H9 (cell line): ENCODE measurements at regions not wholly inside any gene's neighbourhood (a gene's known extent, or its start where the extent isn't known, plus 50 kb on each side); places are given as distances from the start of the nearest gene placed in this dataset.

Experiments used
- DNase-seq: peaks from one replicate; pipeline ENCODE4 v3.0.0-alpha.2; 2017
- H2AFZ ChIP-seq: one replicate; pipeline ENCODE4 v1.6.1; 2013; ENCODE audit warnings: mild to moderate bottlenecking, low read length, control low read depth, moderate library complexity
- H2AK5ac ChIP-seq: 2 replicates; pipeline ENCODE4 v1.6.1; 2013; ENCODE audit warnings: low read length, control low read depth, mixed read lengths; ENCODE audit not compliant: insufficient read length
- H2BK120ac ChIP-seq: one replicate; pipeline ENCODE4 v1.6.1; 2013; ENCODE audit warnings: low read depth, mild to moderate bottlenecking, low read length, control low read depth, inconsistent platforms; ENCODE audit not compliant: poor library complexity, severe bottlenecking
- H2BK12ac ChIP-seq: 2 replicates; pipeline ENCODE4 v1.6.1; 2013; ENCODE audit warnings: low read length, control low read depth, mixed read lengths, low read depth; ENCODE audit not compliant: insufficient read length
- H2BK15ac ChIP-seq: 2 replicates; pipeline ENCODE4 v1.6.1; 2013; ENCODE audit warnings: low read depth, low read length, control low read depth
- H2BK20ac ChIP-seq: one replicate; pipeline ENCODE4 v1.6.1; 2013; ENCODE audit warnings: low read depth, mild to moderate bottlenecking, low read length, control low read depth, inconsistent platforms; ENCODE audit not compliant: poor library complexity, severe bottlenecking
- H2BK5ac ChIP-seq: 2 replicates; pipeline ENCODE4 v1.6.1; 2013; ENCODE audit warnings: low read length, control low read depth, mixed read lengths; ENCODE audit not compliant: insufficient read length
- H3K14ac ChIP-seq: 2 replicates; pipeline ENCODE4 v1.6.1; 2013; ENCODE audit warnings: low read length, control low read depth; ENCODE audit not compliant: insufficient read depth
- H3K18ac ChIP-seq: 2 replicates; pipeline ENCODE4 v1.6.1; 2013; ENCODE audit warnings: low read depth, mild to moderate bottlenecking, mixed read lengths, low read length, control low read depth; ENCODE audit not compliant: insufficient read length
- H3K23ac ChIP-seq: 2 replicates; pipeline ENCODE4 v1.6.1; 2013; ENCODE audit warnings: low read length, control low read depth, mixed read lengths, low read depth; ENCODE audit not compliant: insufficient read length
- H3K23me2 ChIP-seq: 2 replicates; pipeline ENCODE4 v1.6.1; 2013; ENCODE audit warnings: low read depth, mild to moderate bottlenecking, mixed read lengths, low read length, control low read depth; ENCODE audit not compliant: insufficient read length, poor library complexity, severe bottlenecking
- H3K27ac ChIP-seq: 2 replicates; pipeline ENCODE4 v1.5.1; 2013; ENCODE audit warnings: low read length, control low read depth, mixed read lengths, low read depth; ENCODE audit not compliant: insufficient read length
- H3K27me3 ChIP-seq: 2 replicates; pipeline ENCODE4 v1.6.1; 2013; ENCODE audit warnings: low read length, control low read depth, inconsistent platforms; ENCODE audit not compliant: insufficient read depth
- H3K4ac ChIP-seq: 2 replicates; pipeline ENCODE4 v1.6.1; 2013; ENCODE audit warnings: low read depth, mild to moderate bottlenecking, control low read depth, inconsistent platforms, low read length, moderate library complexity
- H3K4me1 ChIP-seq: 2 replicates; pipeline ENCODE4 v1.6.1; 2013; ENCODE audit warnings: low read length, control low read depth, inconsistent platforms; ENCODE audit not compliant: insufficient read depth
- H3K4me2 ChIP-seq: 2 replicates; pipeline ENCODE4 v1.6.1; 2013; ENCODE audit warnings: low read length, control low read depth, mixed read lengths; ENCODE audit not compliant: insufficient read length, insufficient read depth
- H3K56ac ChIP-seq: 2 replicates; pipeline ENCODE4 v1.6.1; 2013; ENCODE audit warnings: low read depth, mild to moderate bottlenecking, mixed read lengths, low read length, control low read depth; ENCODE audit not compliant: insufficient read length
- H3K79me1 ChIP-seq: 2 replicates; pipeline ENCODE4 v1.6.1; 2013; ENCODE audit warnings: low read depth, mild to moderate bottlenecking, moderate library complexity, low read length, control low read depth, inconsistent platforms; ENCODE audit not compliant: insufficient read depth, poor library complexity, severe bottlenecking
- H3K79me2 ChIP-seq: 2 replicates; pipeline ENCODE4 v1.6.1; 2013; ENCODE audit warnings: low read length, control low read depth, inconsistent platforms; ENCODE audit not compliant: insufficient read depth
- H3K9ac ChIP-seq: 2 replicates; pipeline ENCODE4 v1.6.1; 2013; ENCODE audit warnings: low read length, control low read depth, mixed read lengths; ENCODE audit not compliant: insufficient read length; ENCODE audit errors: extremely low read depth
- H3K9me3 ChIP-seq: one replicate; pipeline ENCODE4 v1.6.1; 2013; ENCODE audit warnings: low read depth, low read length, inconsistent platforms; ENCODE audit not compliant: control insufficient read depth
- H3T11ph ChIP-seq: one replicate; pipeline ENCODE4 v1.6.1; 2013; ENCODE audit warnings: mild to moderate bottlenecking, low read length, control low read depth, inconsistent platforms
- H4K20me1 ChIP-seq: one replicate; pipeline ENCODE4 v1.6.1; 2013; ENCODE audit not compliant: control insufficient read depth, insufficient read length, insufficient read depth
- H4K5ac ChIP-seq: 2 replicates; pipeline ENCODE4 v1.6.1; 2013; ENCODE audit warnings: low read depth, mild to moderate bottlenecking, mixed read lengths, low read length, control low read depth; ENCODE audit not compliant: insufficient read length
- H4K8ac ChIP-seq: replicated peaks from 2 replicates; pipeline ENCODE4 v1.6.1; 2013; ENCODE audit warnings: low read length, control low read depth, mixed read lengths, low read depth; ENCODE audit not compliant: insufficient read length
- H4K91ac ChIP-seq: 2 replicates; pipeline ENCODE4 v1.6.1; 2013; ENCODE audit warnings: low read depth, mild to moderate bottlenecking, moderate library complexity, mixed read lengths, low read length, control low read depth; ENCODE audit not compliant: insufficient read length
- H3K27ac Mint-ChIP-seq, 3 experiments: 2 replicates in 2 of 3; 3 replicates in 1 of 3; pipeline ENCODE4 v1.8.0; 2020 to 2021; ENCODE audit warnings: mixed read lengths in 3 of 3, mild to moderate bottlenecking in 1 of 3, moderate library complexity in 1 of 3
- H3K27me3 Mint-ChIP-seq: 2 replicates; pipeline ENCODE4 v1.8.0; 2021; ENCODE audit warnings: low read depth, mild to moderate bottlenecking, moderate library complexity, mixed read lengths
- H3K36me3 Mint-ChIP-seq, 3 experiments: 2 replicates in 2 of 3; 3 replicates in 1 of 3; pipeline ENCODE4 v1.8.0; 2020 to 2021; ENCODE audit warnings: low read depth in 3 of 3, mixed read lengths in 3 of 3; ENCODE audit not compliant: insufficient read depth in 1 of 3
- H3K4me1 Mint-ChIP-seq, 2 experiments: 2 replicates each; pipeline ENCODE4 v1.8.0; 2020; ENCODE audit warnings: mixed read lengths in 2 of 2
- H3K4me3 Mint-ChIP-seq, 2 experiments: 2 replicates in 1 of 2; 3 replicates in 1 of 2; pipeline ENCODE4 v1.8.0; 2020 to 2021; ENCODE audit warnings: mild to moderate bottlenecking in 2 of 2, mixed read lengths in 2 of 2, moderate library complexity in 1 of 2
- H3K9me3 Mint-ChIP-seq, 2 experiments: 2 replicates in 1 of 2; 3 replicates in 1 of 2; pipeline ENCODE4 v1.8.0; 2020; ENCODE audit warnings: mild to moderate bottlenecking in 2 of 2, mixed read lengths in 2 of 2, moderate library complexity in 1 of 2
- CTCF ChIP-seq: fragments of 200-600 bp; sonication (generic); conservative IDR thresholded peaks from 3 replicates; pipeline ENCODE4 v1.8.0; 2021; ENCODE audit warnings: antibody characterized with exemption, mild to moderate bottlenecking
- WGBS: extraction: QIAGEN DNeasy Blood & Tissue Kit; methylation state at CpG from one replicate; pipeline ENCODE4 v1.1.7; 2013; ENCODE audit warnings: missing lambda C conversion rate, low lambda C conversion rate, mixed read lengths; ENCODE audit not compliant: insufficient read length; ENCODE audit errors: extremely low coverage; 5-methylcytosine and 5-hydroxymethylcytosine counted together

GRCh38 chr6:102902471-102902870 lies 1509.0 kb downstream of the GRIK2 start:
- H3K79me2 ChIP-seq: no peaks in the 10 kb centered on the region
- H4K8ac ChIP-seq: no peak overlapping the region
- no peak overlapping the region for H3K9ac ChIP-seq
- WGBS: no CpG with 5 or more reads among the region's 1 CpG
- H3K56ac ChIP-seq: no peak overlapping the region
- no peaks in the 10 kb centered on the region for H3K23me2 ChIP-seq
- H2BK15ac ChIP-seq: no peak overlapping the region
- H3K23ac ChIP-seq: no peak overlapping the region
- peaks cover 0 to 2% of the 10 kb centered on the region in 2 experiments; a peak in 1 of 5 replicates for H3K9me3 Mint-ChIP-seq
- H4K91ac ChIP-seq: no peak overlapping the region
- no peak overlapping the region for H3K27ac Mint-ChIP-seq
- H3K4me2 ChIP-seq: no peak overlapping the region
- H3T11ph ChIP-seq: no peak overlapping the region
- no peak overlapping the region for H4K5ac ChIP-seq
- no peak overlapping the region for H2BK5ac ChIP-seq
- no peaks in the 10 kb centered on the region for H3K27me3 Mint-ChIP-seq
- H3K27me3 ChIP-seq: no peaks in the 10 kb centered on the region
- no peaks in the 10 kb centered on the region for H3K4me1 ChIP-seq
- no peaks in the 10 kb centered on the region for H3K79me1 ChIP-seq
- no peak overlapping the region for H3K4me3 Mint-ChIP-seq
- H3K9me3 ChIP-seq: no peaks in the 10 kb centered on the region
- no peaks in the 10 kb centered on the region for H4K20me1 ChIP-seq
- no peak overlapping the region for H2BK20ac ChIP-seq
- H3K4ac ChIP-seq: no peak overlapping the region
- no peak overlapping the region for H2AK5ac ChIP-seq
- no peak overlapping the region for H3K27ac ChIP-seq
- DNase-seq: no peak
- H3K18ac ChIP-seq: no peak overlapping the region
- H3K4me1 Mint-ChIP-seq: peaks cover 0 to 3% of the 10 kb centered on the region in 2 experiments; a peak in 1 of 4 replicates
- no peak overlapping the region for H3K14ac ChIP-seq
- no peak overlapping the region for H2BK120ac ChIP-seq
- no peak overlapping the region for H2AFZ ChIP-seq
- no peak overlapping the region for H2BK12ac ChIP-seq
- TF ChIP-seq CTCF: no peak
- peaks cover 0 to 5% (median 0%) of the 10 kb centered on the region in 3 experiments; a peak in 1 of 7 replicates for H3K36me3 Mint-ChIP-seq
